H1 (cell line): ENCODE measurements at regions not wholly inside any gene's neighbourhood (a gene's known extent, or its start where the extent isn't known, plus 50 kb on each side); places are given as distances from the start of the nearest gene placed in this dataset.

Source experiments
- CTCF ChIA-PET: fragments of 300-600 bp; sonication (Branson Sonifier 250); formaldehyde crosslinking; loops from one replicate; lab custom pipeline; 2021; ENCODE audit not compliant: partially characterized antibody; lab: Charles Lee
- POLR2A ChIA-PET: fragments of 300-600 bp; sonication (Branson Sonifier 250); formaldehyde crosslinking; loops from one replicate; lab custom pipeline; 2021; ENCODE audit warnings: inconsistent platforms; ENCODE audit not compliant: partially characterized antibody; lab: Charles Lee
- DNase-seq, 2 experiments: peaks; one replicate each; pipeline versions ENCODE4 v3.0.0 to v3.0.0-alpha.2; 2010 to 2022; ENCODE audit warnings: low spot score in 2 of 2, low read depth in 1 of 2, mixed read lengths in 1 of 2
- FAIRE-seq: peaks from 2 replicates; lab custom pipeline; 2011; peaks lifted over from hg19 to GRCh38; lab: Jason Lieb, UNC
- H2AFZ ChIP-seq: 2 replicates; pipeline ENCODE4 v1.8.1; 2012; ENCODE audit warnings: low read length, inconsistent platforms
- H2AK5ac ChIP-seq: 2 replicates; pipeline ENCODE4 v1.6.1; 2013; ENCODE audit warnings: low read depth, low read length
- H2BK120ac ChIP-seq: replicated peaks from 2 replicates; pipeline ENCODE3; 2013; ENCODE audit warnings: low read depth, low read length, inconsistent platforms
- H2BK12ac ChIP-seq: 2 replicates; pipeline ENCODE4 v1.6.1; 2013; ENCODE audit warnings: low read depth, low read length
- H2BK15ac ChIP-seq: 2 replicates; pipeline ENCODE4 v1.6.1; 2013; ENCODE audit warnings: low read length
- H2BK20ac ChIP-seq: 2 replicates; pipeline ENCODE4 v1.6.1; 2013; ENCODE audit warnings: low read length
- H2BK5ac ChIP-seq: 2 replicates; pipeline ENCODE4 v1.6.1; 2013; ENCODE audit warnings: low read depth, low read length
- H3K14ac ChIP-seq: 2 replicates; pipeline ENCODE4 v1.6.1; 2013; ENCODE audit warnings: inconsistent platforms; ENCODE audit not compliant: insufficient read length
- H3K18ac ChIP-seq: 2 replicates; pipeline ENCODE4 v1.6.1; 2013; ENCODE audit warnings: low read length; ENCODE audit errors: extremely low read depth
- H3K23ac ChIP-seq: 2 replicates; pipeline ENCODE4 v1.6.1; 2013; ENCODE audit warnings: inconsistent platforms; ENCODE audit not compliant: insufficient read length
- H3K23me2 ChIP-seq: 2 replicates; pipeline ENCODE4 v1.6.1; 2013; ENCODE audit warnings: low read depth, low read length
- H3K27ac ChIP-seq: 2 replicates; pipeline ENCODE4 v1.6.1; 2011; ENCODE audit warnings: low read depth, low read length, inconsistent platforms
- H3K27me3 ChIP-seq, 4 experiments: replicated peaks in 1 of 4; 1 replicate in 1 of 4; 2 replicates in 3 of 4; pipeline versions ENCODE4 v1.6.1 to v1.8.1; 2011 to 2013; ENCODE audit warnings: low read length in 3 of 4, mild to moderate bottlenecking in 3 of 4, inconsistent platforms in 2 of 4, mixed read lengths in 2 of 4, moderate library complexity in 1 of 4; ENCODE audit not compliant: control insufficient read depth in 3 of 4, insufficient read depth in 3 of 4; ENCODE audit errors: extremely low read depth in 1 of 4
- H3K36me3 ChIP-seq, 4 experiments: 2 replicates each; pipeline versions ENCODE4 v1.6.1 to v1.8.1; 2011 to 2013; ENCODE audit warnings: mild to moderate bottlenecking in 4 of 4, low read length in 3 of 4, moderate library complexity in 2 of 4, control low read depth in 1 of 4, inconsistent platforms in 1 of 4; ENCODE audit not compliant: insufficient read depth in 4 of 4, control insufficient read depth in 2 of 4
- H3K4ac ChIP-seq: replicated peaks from 2 replicates; pipeline ENCODE3; 2013; ENCODE audit warnings: low read length, low read depth, mixed read lengths, inconsistent platforms; ENCODE audit not compliant: insufficient read length
- H3K4me1 ChIP-seq, 4 experiments: replicated peaks in 1 of 4; 1 replicate in 1 of 4; 2 replicates in 3 of 4; pipeline versions ENCODE4 v1.6.1 to v1.8.1; 2011 to 2013; ENCODE audit warnings: low read length in 3 of 4, inconsistent platforms in 2 of 4, mixed read lengths in 1 of 4; ENCODE audit not compliant: insufficient read depth in 4 of 4, control insufficient read depth in 3 of 4
- H3K4me2 ChIP-seq, 2 experiments: 2 replicates each; pipeline versions ENCODE4 v1.6.1 to v1.8.1; 2011 to 2013; ENCODE audit warnings: low read depth in 2 of 2, low read length in 2 of 2, control low read depth in 1 of 2, inconsistent platforms in 1 of 2, mild to moderate bottlenecking in 1 of 2; ENCODE audit not compliant: insufficient read depth in 1 of 2
- H3K4me3 ChIP-seq, 4 experiments: fragments of 200-600, 300-600 bp in 1 of 4; sonication (generic), shearing (Covaris generic), sonication (Bioruptor Twin) in 1 of 4; 2 replicates each; pipeline versions ENCODE4 v1.5.1 to v1.8.1; 2011 to 2016; ENCODE audit warnings: low read length in 4 of 4, low read depth in 3 of 4, control low read depth in 2 of 4, inconsistent platforms in 2 of 4, mild to moderate bottlenecking in 2 of 4, mixed read lengths in 1 of 4, moderate library complexity in 1 of 4; ENCODE audit not compliant: insufficient read depth in 2 of 4; ENCODE audit errors: extremely low read depth in 1 of 4
- H3K56ac ChIP-seq: replicated peaks from 2 replicates; pipeline ENCODE3; 2013; ENCODE audit warnings: low read depth, mild to moderate bottlenecking, mixed read lengths, low read length, inconsistent platforms; ENCODE audit not compliant: insufficient read length
- H3K79me1 ChIP-seq: 2 replicates; pipeline ENCODE4 v1.6.1; 2013; ENCODE audit warnings: low read depth, low read length, control low read depth
- H3K79me2 ChIP-seq, 2 experiments: 2 replicates each; pipeline versions ENCODE4 v1.6.1 to v1.8.1; 2012 to 2013; ENCODE audit warnings: low read length in 2 of 2, mild to moderate bottlenecking in 2 of 2, inconsistent platforms in 1 of 2; ENCODE audit not compliant: insufficient read depth in 2 of 2, control insufficient read depth in 1 of 2
- H3K9ac ChIP-seq, 4 experiments: replicated peaks in 1 of 4; 1 replicate in 1 of 4; 2 replicates in 3 of 4; pipeline versions ENCODE4 v1.6.1 to v1.8.1; 2011 to 2013; ENCODE audit warnings: low read depth in 3 of 4, low read length in 3 of 4, control low read depth in 2 of 4, mild to moderate bottlenecking in 2 of 4, moderate library complexity in 2 of 4, inconsistent platforms in 1 of 4; ENCODE audit errors: extremely low read depth in 1 of 4
- H3K9me3 ChIP-seq, 2 experiments: 2 replicates each; pipeline versions ENCODE4 v1.6.1 to v1.8.1; 2012 to 2013; ENCODE audit warnings: mild to moderate bottlenecking in 2 of 2, moderate library complexity in 2 of 2, control low read depth in 1 of 2, inconsistent platforms in 1 of 2, low read depth in 1 of 2, low read length in 1 of 2, mixed read lengths in 1 of 2; ENCODE audit not compliant: insufficient read depth in 2 of 2
- H4K20me1 ChIP-seq, 2 experiments: replicated peaks in 1 of 2; 2 replicates each; pipeline versions ENCODE3 to v1.8.1; 2011 to 2013; ENCODE audit warnings: inconsistent platforms in 2 of 2, low read length in 2 of 2, mild to moderate bottlenecking in 1 of 2; ENCODE audit not compliant: insufficient read depth in 2 of 2, control insufficient read depth in 1 of 2
- H4K5ac ChIP-seq: 2 replicates; pipeline ENCODE4 v1.6.1; 2013; ENCODE audit warnings: low read length, low read depth, mixed read lengths, inconsistent platforms; ENCODE audit not compliant: insufficient read length
- H4K8ac ChIP-seq: 2 replicates; pipeline ENCODE4 v1.8.0; 2013; ENCODE audit warnings: mild to moderate bottlenecking, moderate library complexity, low read length, inconsistent platforms; ENCODE audit not compliant: insufficient read depth; ENCODE audit errors: extremely low read depth
- H4K91ac ChIP-seq: replicated peaks from 2 replicates; pipeline ENCODE3; 2013; ENCODE audit warnings: low read length, mixed read lengths, inconsistent platforms; ENCODE audit not compliant: insufficient read length
- CEBPB ChIP-seq: IDR thresholded peaks from 2 replicates; pipeline ENCODE4 v1.6.1; 2012; ENCODE audit warnings: low read depth, low read length
- CHD1 ChIP-seq: IDR thresholded peaks from 2 replicates; pipeline ENCODE4 v1.6.1; 2012; ENCODE audit warnings: low read depth, low read length, improper control_type of control experiment
- EZH2 ChIP-seq: fragments of 200-600 bp; sonication (generic); IDR thresholded peaks from 2 replicates; pipeline ENCODE4 v1.7.1; 2012; ENCODE audit warnings: low read depth, mild to moderate bottlenecking, moderate library complexity, low read length, inconsistent platforms; ENCODE audit not compliant: severe bottlenecking
- GABPA ChIP-seq: IDR thresholded peaks from 2 replicates; pipeline ENCODE4 v1.6.1; 2011; ENCODE audit warnings: mild to moderate bottlenecking, low read length, moderate library complexity, borderline replicate concordance; ENCODE audit not compliant: insufficient read depth
- HDAC6 ChIP-seq: IDR thresholded peaks from one replicate; pipeline ENCODE4 v1.7.1; 2012; ENCODE audit warnings: low read depth, mild to moderate bottlenecking, inconsistent platforms, low read length, moderate library complexity
- MAFK ChIP-seq: IDR thresholded peaks from 2 replicates; pipeline ENCODE4 v1.6.1; 2012; ENCODE audit warnings: low read depth, mild to moderate bottlenecking, improper control_type of control experiment, low read length
- NANOG ChIP-seq: IDR thresholded peaks from 2 replicates; pipeline ENCODE4 v1.6.1; 2011; ENCODE audit warnings: low read length, low read depth, mild to moderate bottlenecking, inconsistent platforms; ENCODE audit not compliant: insufficient read depth, poor library complexity, severe bottlenecking
- POLR2AphosphoS5 ChIP-seq: IDR thresholded peaks from 2 replicates; pipeline ENCODE4 v1.6.1; 2011; ENCODE audit warnings: low read depth, low read length
- POU5F1 ChIP-seq: IDR thresholded peaks from 2 replicates; pipeline ENCODE4 v1.6.1; 2011; ENCODE audit warnings: low read depth, mild to moderate bottlenecking, low read length, moderate library complexity
- SAP30 ChIP-seq: fragments of 300-600 bp; sonication (generic); IDR thresholded peaks from 2 replicates; pipeline ENCODE4 v1.7.1; 2012; ENCODE audit warnings: low read length, moderate library complexity, mild to moderate bottlenecking, inconsistent platforms; ENCODE audit not compliant: insufficient read depth, insufficient replicate concordance
- SP4 ChIP-seq: IDR thresholded peaks from 2 replicates; pipeline ENCODE4 v1.6.1; 2012; ENCODE audit warnings: low read length, inconsistent platforms
- SUZ12 ChIP-seq: fragments of 200-600 bp; sonication (generic); IDR thresholded peaks from 2 replicates; pipeline ENCODE4 v1.6.1; 2012; ENCODE audit warnings: mild to moderate bottlenecking, inconsistent platforms, low read length, moderate library complexity, mixed read lengths
- WGBS, 2 experiments: shearing (Covaris generic) in 1 of 2; methylation state at CpG; one replicate each; pipeline versions ENCODE4 v1.1.6 to v1.1.7; 2013 to 2015; ENCODE audit warnings: low lambda C conversion rate in 2 of 2, mixed read lengths in 2 of 2, inconsistent platforms in 1 of 2, low coverage in 1 of 2, missing lambda C conversion rate in 1 of 2; ENCODE audit not compliant: insufficient replicate concordance in 2 of 2, insufficient coverage in 1 of 2, insufficient read length in 1 of 2; ENCODE audit errors: extremely low coverage in 1 of 2, missing lambda C conversion rate in 1 of 2; 5-methylcytosine and 5-hydroxymethylcytosine counted together
- TF ChIP-seq, protein P1 (sequence below): IDR thresholded peaks from 2 replicates; pipeline ENCODE4 v1.6.1; 2012; ENCODE audit warnings: inconsistent platforms
- TF ChIP-seq, protein P2 (sequence below): IDR thresholded peaks from 2 replicates; pipeline ENCODE4 v1.6.1; 2012; ENCODE audit warnings: inconsistent platforms

DNA sequence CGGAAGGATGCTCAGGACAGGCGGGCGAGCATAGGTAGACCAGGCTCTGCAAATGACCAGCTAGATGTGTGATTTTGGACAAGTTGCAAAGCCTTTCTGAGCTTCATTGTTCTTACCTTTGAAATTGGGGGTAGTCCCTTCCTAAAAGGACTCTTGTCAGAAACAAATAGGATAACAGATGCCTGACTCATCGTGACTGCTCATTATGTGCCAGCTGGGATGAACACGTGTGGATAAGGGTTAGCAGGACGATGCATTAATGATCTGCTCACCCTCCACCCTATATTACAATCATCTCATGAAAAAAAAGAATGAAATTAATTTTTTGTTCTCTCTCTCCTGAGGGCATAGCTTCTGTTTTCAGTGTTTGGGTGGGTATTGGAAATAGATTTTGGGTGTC is 223.4 kb downstream of the NR2F2 start:
- Histone ChIP-seq H2BK15ac (no peak overlapping the region), H3K56ac (no peak overlapping the region), H2BK20ac (no peak overlapping the region), H2AFZ (no peak overlapping the region), H4K20me1 (no peaks in the 10 kb centered on the region), H4K5ac (no peak overlapping the region), H2AK5ac (no peak overlapping the region), H3K9me3 (no peaks in the 10 kb centered on the region), H3K27me3 (no peaks in the 10 kb centered on the region), H3K4me1 (no peaks in the 10 kb centered on the region), H3K79me1 (no peaks in the 10 kb centered on the region), H3K14ac (no peak overlapping the region), H3K18ac (no peak overlapping the region), H3K36me3 (no peaks in the 10 kb centered on the region), H3K4ac (no peak overlapping the region), H2BK5ac (no peak overlapping the region), H3K23ac (no peak overlapping the region), H3K23me2 (no peaks in the 10 kb centered on the region; the same call in 1 of the 2 replicates), H3K9ac (no peak overlapping the region), H4K8ac (no peak overlapping the region), H3K79me2 (no peaks in the 10 kb centered on the region), H4K91ac (no peak overlapping the region), H3K4me2 (no peak overlapping the region), H2BK120ac (no peak overlapping the region), H2BK12ac (no peak overlapping the region), H3K4me3 (no peak overlapping the region), H3K27ac (no peak overlapping the region)
- POLR2A ChIA-PET, result no interaction called here
- no peak for TF ChIP-seq GABPA
- TF ChIP-seq CHD1, result no peak
- no peak for TF ChIP-seq EZH2
- TF ChIP-seq SP4, result no peak
- no peak for TF ChIP-seq POU5F1
- TF ChIP-seq SAP30, result no peak
- no peak for TF ChIP-seq MAFK
- TF ChIP-seq SUZ12, result no peak
- TF ChIP-seq, protein P1, sequence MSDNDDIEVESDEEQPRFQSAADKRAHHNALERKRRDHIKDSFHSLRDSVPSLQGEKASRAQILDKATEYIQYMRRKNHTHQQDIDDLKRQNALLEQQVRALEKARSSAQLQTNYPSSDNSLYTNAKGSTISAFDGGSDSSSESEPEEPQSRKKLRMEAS, result no peak
- no peak for TF ChIP-seq POLR2AphosphoS5
- TF ChIP-seq CEBPB, result no peak
- TF ChIP-seq NANOG, result no peak
- TF ChIP-seq, protein P2, sequence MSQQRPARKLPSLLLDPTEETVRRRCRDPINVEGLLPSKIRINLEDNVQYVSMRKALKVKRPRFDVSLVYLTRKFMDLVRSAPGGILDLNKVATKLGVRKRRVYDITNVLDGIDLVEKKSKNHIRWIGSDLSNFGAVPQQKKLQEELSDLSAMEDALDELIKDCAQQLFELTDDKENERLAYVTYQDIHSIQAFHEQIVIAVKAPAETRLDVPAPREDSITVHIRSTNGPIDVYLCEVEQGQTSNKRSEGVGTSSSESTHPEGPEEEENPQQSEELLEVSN, result no peak
- TF ChIP-seq HDAC6, result no peak
- FAIRE-seq (no peak), DNase-seq (no peak)
- WGBS, 2 experiments, result 92% methylated on average over 6 of the region's 6 CpGs; no CpG with 5 or more reads in 1 of the 2 experiments
- CTCF ChIA-PET, result interaction anchor here (0.5 to 1.2 kb wide), 5 partner anchors 12 to 120 kb away, joined by 3 to 4 read pairs (median 3); no protein-coding TSS in a partner anchor
